NT2/D1 (cell line): ENCODE measurements at regions not wholly inside any gene's neighbourhood (a gene's known extent, or its start where the extent isn't known, plus 50 kb on each side); places are given as distances from the start of the nearest gene placed in this dataset.

Experiments
- SUZ12 ChIP-seq: IDR thresholded peaks from 2 replicates; pipeline ENCODE4 v1.6.1; 2011; ENCODE audit not compliant: insufficient read length, insufficient read depth; ENCODE audit errors: extremely low read depth
- YY1 ChIP-seq: IDR thresholded peaks from 2 replicates; pipeline ENCODE4 v1.6.1; 2011; ENCODE audit not compliant: insufficient read length, insufficient read depth
- ZNF274 ChIP-seq: IDR thresholded peaks from 2 replicates; pipeline ENCODE4 v1.6.1; 2011; ENCODE audit warnings: mild to moderate bottlenecking, low read depth, low read length

DNA sequence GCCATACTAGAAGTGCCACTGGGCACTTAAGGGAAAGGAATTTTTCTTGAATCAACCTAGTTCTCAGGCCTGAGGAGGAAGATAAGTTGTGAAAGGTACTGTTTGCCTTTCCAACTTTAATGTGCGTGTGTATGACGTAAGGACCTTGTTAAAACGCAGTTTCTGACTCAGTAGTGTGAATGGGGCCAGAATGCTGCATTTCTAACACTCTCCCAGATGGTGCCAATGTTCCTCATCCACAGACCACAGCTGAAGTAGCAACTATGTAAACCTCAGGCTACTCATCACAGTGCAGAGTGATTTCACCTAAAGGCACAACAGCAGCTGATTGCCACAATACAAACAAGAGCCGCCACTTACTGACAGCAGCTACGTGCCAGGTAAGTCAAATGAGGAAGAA is 103.6 kb downstream of the OTOL1 start:
- TF ChIP-seq YY1 (no peak), SUZ12 (no peak), ZNF274 (no peak)
